Choroid plexus epithelial cell (primary cell): ENCODE measurements at regions not wholly inside any gene's neighbourhood (a gene's known extent, or its start where the extent isn't known, plus 50 kb on each side); places are given as distances from the start of the nearest gene placed in this dataset.

ENCODE experiments used
- DNase-seq: peaks from one replicate; pipeline ENCODE4 v3.0.0-alpha.2; 2010; ENCODE audit warnings: low read depth
- H3K4me3 ChIP-seq: 2 replicates; pipeline ENCODE4 v1.5.1; 2011; ENCODE audit warnings: low read depth, mild to moderate bottlenecking, control low read depth, low read length, moderate library complexity
- CTCF ChIP-seq: conservative IDR thresholded peaks from 2 replicates; pipeline ENCODE4 v1.5.1; 2011; ENCODE audit warnings: low read depth, mild to moderate bottlenecking, control low read depth, inconsistent platforms, low read length, moderate library complexity

- H3K4me3 ChIP-seq = no peak overlapping the region
- TF ChIP-seq CTCF = no peak
- no peak for DNase-seq
These were observed 102.3 kb upstream of the CSF3R start for GRCh38 chr1:36584874-36585453.

GRCh38 chr1:36583980-36584782, 101.5 kb upstream of the CSF3R start:
- TF ChIP-seq CTCF = no peak
- DNase-seq = no peak
- H3K4me3 ChIP-seq = no peak overlapping the region

- no peak for TF ChIP-seq CTCF
- no peak overlapping the region for H3K4me3 ChIP-seq
- no peak for DNase-seq
These were observed 100.4 kb upstream of the CSF3R start for GRCh38 chr1:36583080-36583479.

GRCh38 chr1:36582066-36582755, 99.5 kb upstream of the CSF3R start:
- H3K4me3 ChIP-seq = no peak overlapping the region
- no peak for TF ChIP-seq CTCF
- DNase-seq = no peak

- DNase-seq = no peak
- TF ChIP-seq CTCF = no peak
- H3K4me3 ChIP-seq = no peak overlapping the region
These were observed 97.8 kb upstream of the CSF3R start for GRCh38 chr1:36580524-36580923.

GRCh38 chr1:36579039-36579438, 96.3 kb upstream of the CSF3R start:
- no peak overlapping the region for H3K4me3 ChIP-seq
- no peak for TF ChIP-seq CTCF
- DNase-seq = no peak
